SK-N-MC (cell line): ENCODE measurements at regions not wholly inside any gene's neighbourhood (a gene's known extent, or its start where the extent isn't known, plus 50 kb on each side); places are given as distances from the start of the nearest gene placed in this dataset.

Source experiments
- DNase-seq: peaks from one replicate; pipeline ENCODE4 v3.0.0-alpha.2; 2011; ENCODE audit warnings: low read depth, low spot score
- H3K27ac ChIP-seq: fragments of 200-600 bp; sonication (generic); 2 replicates; pipeline ENCODE4 v1.5.1; 2016; ENCODE audit warnings: mixed run types
- H3K36me3 ChIP-seq: fragments of 200-600 bp; sonication (generic); 2 replicates; pipeline ENCODE4 v1.6.1; 2017; ENCODE audit warnings: antibody characterized with exemption, low read length, mixed read lengths; ENCODE audit not compliant: insufficient read depth
- H3K4me3 ChIP-seq: fragments of 200-600 bp; sonication (generic); 2 replicates; pipeline ENCODE4 v1.5.1; 2016
- H3K9ac ChIP-seq: fragments of 200-600 bp; sonication (generic); 2 replicates; pipeline ENCODE4 v1.8.0; 2017; ENCODE audit warnings: mixed run types, mixed read lengths; ENCODE audit not compliant: insufficient read length
- H3K9me3 ChIP-seq: fragments of 200-600 bp; sonication (generic); 2 replicates; pipeline ENCODE4 v1.6.1; 2017; ENCODE audit warnings: low read depth, mild to moderate bottlenecking, antibody characterized with exemption, low read length, moderate library complexity, mixed read lengths
- EZH2 ChIP-seq: fragments of 200-600 bp; sonication (generic); IDR thresholded peaks from one replicate; pipeline ENCODE4 v1.6.1; 2017; ENCODE audit warnings: antibody characterized with exemption
- FOXP2 ChIP-seq: optimal IDR thresholded peaks from 2 replicates; pipeline ENCODE3; 2011; ENCODE audit warnings: mild to moderate bottlenecking, moderate library complexity; ENCODE audit not compliant: insufficient read depth; ENCODE audit errors: extremely low read length, control extremely low read depth
- POLR2AphosphoS5 ChIP-seq: IDR thresholded peaks from 2 replicates; pipeline ENCODE4 v1.6.1; 2012; ENCODE audit warnings: mild to moderate bottlenecking, low read depth, low read length, borderline replicate concordance

GRCh38 chr18:39523281-39523680, 1957.7 kb upstream of the CELF4 start:
- DNase-seq: no peak

GRCh38 chr18:39521164-39521563, 1955.6 kb upstream of the CELF4 start:
- no peak overlapping the region for H3K4me3 ChIP-seq
- H3K27ac ChIP-seq: no peak overlapping the region
- DNase-seq: no peak
- no peak overlapping the region for H3K9ac ChIP-seq
- H3K36me3 ChIP-seq: no peaks in the 10 kb centered on the region
- H3K9me3 ChIP-seq: no peaks in the 10 kb centered on the region
- TF ChIP-seq POLR2AphosphoS5 (no peak), EZH2 (no peak), FOXP2 (no peak)

More at GRCh38 chr18:39523281-39523680, 1957.7 kb upstream of the CELF4 start:
- Histone ChIP-seq H3K9me3 (no peaks in the 10 kb centered on the region), H3K36me3 (no peaks in the 10 kb centered on the region), H3K4me3 (no peak overlapping the region), H3K27ac (no peak overlapping the region), H3K9ac (no peak overlapping the region)
- TF ChIP-seq EZH2 (no peak), FOXP2 (no peak), POLR2AphosphoS5 (no peak)

- DNase-seq: no peak
- H3K9me3 ChIP-seq: no peaks in the 10 kb centered on the region
- H3K27ac ChIP-seq: no peak overlapping the region
- no peak overlapping the region for H3K4me3 ChIP-seq
- TF ChIP-seq FOXP2 (no peak), EZH2 (no peak), POLR2AphosphoS5 (no peak)
- H3K36me3 ChIP-seq: no peaks in the 10 kb centered on the region
- H3K9ac ChIP-seq: no peak overlapping the region
Measured at GRCh38 chr18:39519741-39520140, 1954.1 kb upstream of the CELF4 start.

DNA sequence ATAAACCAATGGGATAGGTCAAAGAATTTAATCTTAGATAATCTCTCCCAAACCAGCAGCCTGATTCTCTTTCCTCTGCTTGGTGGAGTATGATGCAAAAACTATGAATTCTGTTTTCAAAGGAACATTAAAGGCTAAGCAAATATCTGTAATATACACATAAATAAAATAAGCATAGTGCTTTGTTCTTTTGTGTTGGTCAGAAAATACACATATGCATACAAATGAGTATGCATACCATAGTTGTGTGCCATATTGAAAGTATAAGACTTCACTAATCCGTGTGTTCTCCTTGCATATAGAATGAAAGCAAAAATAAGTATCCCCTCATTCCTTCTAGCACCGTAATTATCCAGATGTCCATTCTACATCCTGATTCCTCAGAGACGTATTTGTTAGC, 1949.7 kb upstream of the CELF4 start:
- Histone ChIP-seq H3K36me3 (no peaks in the 10 kb centered on the region), H3K4me3 (no peak overlapping the region), H3K9me3 (no peaks in the 10 kb centered on the region), H3K9ac (no peak overlapping the region), H3K27ac (no peak overlapping the region)
- DNase-seq: no peak
- TF ChIP-seq POLR2AphosphoS5 (no peak), FOXP2 (no peak), EZH2 (no peak)

DNA sequence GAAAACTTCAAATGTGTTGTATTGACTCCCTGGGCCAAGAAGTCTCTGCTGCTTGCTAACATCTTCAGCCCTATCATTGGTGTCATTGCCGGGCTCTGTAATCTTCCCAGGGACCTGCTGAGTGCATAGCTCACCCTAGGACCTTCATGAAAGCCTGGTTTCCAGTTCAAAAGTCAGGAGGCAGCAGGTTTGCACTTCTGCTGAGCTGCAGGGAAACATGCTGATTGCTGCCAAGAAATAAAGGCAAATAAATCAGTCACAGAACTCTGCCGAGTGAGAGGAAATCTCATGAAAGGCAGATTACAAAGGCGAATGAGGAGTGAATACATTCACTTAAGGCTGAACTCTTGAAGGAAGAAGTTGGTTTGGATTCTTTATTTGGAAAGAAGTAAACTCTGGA, 1947.6 kb upstream of the CELF4 start:
- TF ChIP-seq FOXP2: no peak
- no peak for TF ChIP-seq EZH2
- no peak for TF ChIP-seq POLR2AphosphoS5
- Histone ChIP-seq H3K27ac (no peak overlapping the region), H3K9me3 (no peaks in the 10 kb centered on the region), H3K9ac (no peak overlapping the region), H3K4me3 (no peak overlapping the region), H3K36me3 (no peaks in the 10 kb centered on the region)
- no peak for DNase-seq

- no peak for DNase-seq
- TF ChIP-seq EZH2: no peak
- no peak for TF ChIP-seq FOXP2
- TF ChIP-seq POLR2AphosphoS5: no peak
- Histone ChIP-seq H3K9ac (no peak overlapping the region), H3K36me3 (no peaks in the 10 kb centered on the region), H3K4me3 (no peak overlapping the region), H3K9me3 (no peaks in the 10 kb centered on the region), H3K27ac (no peak overlapping the region)
Measured at GRCh38 chr18:39506581-39507330, 1941.2 kb upstream of the CELF4 start.

- Histone ChIP-seq H3K27ac (no peak overlapping the region), H3K9ac (no peak overlapping the region), H3K4me3 (no peak overlapping the region), H3K9me3 (no peaks in the 10 kb centered on the region), H3K36me3 (no peaks in the 10 kb centered on the region)
- TF ChIP-seq FOXP2: no peak
- TF ChIP-seq POLR2AphosphoS5: no peak
- TF ChIP-seq EZH2: no peak
- DNase-seq: no peak
Measured at GRCh38 chr18:39500306-39500705, 1934.7 kb upstream of the CELF4 start.

- Histone ChIP-seq H3K36me3 (no peaks in the 10 kb centered on the region), H3K9me3 (no peaks in the 10 kb centered on the region), H3K9ac (no peak overlapping the region), H3K4me3 (no peak overlapping the region), H3K27ac (no peak overlapping the region)
- no peak for DNase-seq
- no peak for TF ChIP-seq POLR2AphosphoS5
- TF ChIP-seq EZH2: no peak
Measured at GRCh38 chr18:39497821-39498220, 1932.2 kb upstream of the CELF4 start.

DNA sequence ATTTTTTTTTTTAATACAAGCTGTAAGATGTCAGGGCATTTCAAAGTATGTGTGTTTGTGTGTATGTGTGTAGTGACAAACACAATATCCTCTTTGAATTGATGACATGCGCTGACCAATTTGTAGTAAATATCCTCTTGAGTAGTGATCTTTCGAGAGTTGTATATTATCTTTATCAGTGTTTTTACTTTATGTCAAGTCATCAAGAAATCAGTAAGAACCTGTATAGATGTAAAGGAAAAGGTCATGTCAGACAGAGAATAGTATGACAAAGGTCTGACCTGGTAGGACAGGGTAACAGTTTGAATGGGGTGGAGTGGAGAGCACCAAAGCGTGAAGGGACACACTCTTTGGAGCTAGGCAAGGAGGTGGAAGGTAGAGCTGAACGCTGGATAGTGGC, 1931.4 kb upstream of the CELF4 start:
- no peak overlapping the region for H3K9ac ChIP-seq
- no peak overlapping the region for H3K4me3 ChIP-seq
- no peaks in the 10 kb centered on the region for H3K9me3 ChIP-seq
- H3K27ac ChIP-seq: no peak overlapping the region
- TF ChIP-seq POLR2AphosphoS5 (no peak), EZH2 (no peak), FOXP2 (no peak)
- no peaks in the 10 kb centered on the region for H3K36me3 ChIP-seq
- DNase-seq: no peak
